Thyroid gland (tissue), 4 donors: ENCODE measurements at regions not wholly inside any gene's neighbourhood (a gene's known extent, or its start where the extent isn't known, plus 50 kb on each side); places are given as distances from the start of the nearest gene placed in this dataset.

Experiments
- CTCF ChIP-seq, 6 experiments: fragments of 200-600 bp in 3 of 6; fragments of 450-650 bp in 3 of 6; sonication (generic) in 3 of 6; IDR thresholded peaks; one replicate each; pipeline ENCODE4 v1.5.1; 2016 to 2019; ENCODE audit warnings: antibody characterized with exemption in 6 of 6, mild to moderate bottlenecking in 2 of 6, inconsistent platforms in 1 of 6, moderate library complexity in 1 of 6
- POLR2A ChIP-seq, 2 donors: fragments of 450-650 bp; IDR thresholded peaks; one replicate each; pipeline ENCODE4 v1.6.1; 2017; ENCODE audit warnings: antibody characterized with exemption in 2 of 2, mild to moderate bottlenecking in 2 of 2, moderate library complexity in 1 of 2

GRCh38 chr4:128480945-128481344, 193.3 kb upstream of the PGRMC2 start:
- TF ChIP-seq POLR2A (IDR thresholded peaks at IDR 0.05): no peak
- no peak for TF ChIP-seq CTCF (IDR thresholded peaks at IDR 0.05)
